DND-41 (cell line): ENCODE measurements at regions not wholly inside any gene's neighbourhood (a gene's known extent, or its start where the extent isn't known, plus 50 kb on each side); places are given as distances from the start of the nearest gene placed in this dataset.

Experiments
- ATAC-seq: fragments of 200-7000 bp; cut with Tn5 transposase; 3 replicates; pipeline ENCODE4 v1.9.1; 2021; ENCODE audit warnings: low read depth; ENCODE audit not compliant: insufficient read depth
- DNase-seq: peaks from one replicate; pipeline ENCODE4 v3.0.0-alpha.2; 2020
- H2AFZ ChIP-seq: 2 replicates; pipeline ENCODE4 v1.6.0; 2012; ENCODE audit warnings: low read depth, low read length
- H3K27ac ChIP-seq: 2 replicates; pipeline ENCODE4 v1.5.1; 2012; ENCODE audit warnings: low read length, inconsistent platforms
- H3K27me3 ChIP-seq: fragments of 200-600 bp; sonication (generic); 2 replicates; pipeline ENCODE4 v1.6.0; 2012; ENCODE audit warnings: low read length, mild to moderate bottlenecking, inconsistent platforms; ENCODE audit not compliant: insufficient read depth, poor library complexity
- H3K36me3 ChIP-seq: 2 replicates; pipeline ENCODE4 v1.5.1; 2012; ENCODE audit warnings: low read length, inconsistent platforms; ENCODE audit not compliant: insufficient read depth
- H3K4me1 ChIP-seq: 2 replicates; pipeline ENCODE4 v1.5.1; 2012; ENCODE audit warnings: mild to moderate bottlenecking, low read length; ENCODE audit not compliant: insufficient read depth
- H3K4me2 ChIP-seq: 2 replicates; pipeline ENCODE4 v1.6.0; 2012; ENCODE audit warnings: mild to moderate bottlenecking, moderate library complexity, low read length, inconsistent platforms; ENCODE audit not compliant: insufficient read depth
- H3K4me3 ChIP-seq, 2 experiments: fragments of 200-600 bp in 1 of 2; shearing (Covaris generic) in 1 of 2; 2 replicates each; pipeline ENCODE4 v1.5.1; 2012 to 2016; ENCODE audit warnings: inconsistent platforms in 2 of 2, low read length in 2 of 2, mild to moderate bottlenecking in 2 of 2, low read depth in 1 of 2, moderate library complexity in 1 of 2
- H3K79me2 ChIP-seq: 2 replicates; pipeline ENCODE4 v1.6.0; 2012; ENCODE audit warnings: low read length, inconsistent platforms; ENCODE audit not compliant: insufficient read depth
- H3K9ac ChIP-seq: 2 replicates; pipeline ENCODE4 v1.6.0; 2012; ENCODE audit warnings: low read depth, mild to moderate bottlenecking, inconsistent platforms, low read length, moderate library complexity
- H3K9me3 ChIP-seq: 2 replicates; pipeline ENCODE4 v1.5.1; 2012; ENCODE audit warnings: low read length, moderate library complexity, mild to moderate bottlenecking, inconsistent platforms; ENCODE audit not compliant: insufficient read depth, severe bottlenecking
- H4K20me1 ChIP-seq: 2 replicates; pipeline ENCODE4 v1.6.0; 2012; ENCODE audit warnings: low read length; ENCODE audit not compliant: insufficient read depth
- CTCF ChIP-seq: IDR thresholded peaks from 2 replicates; pipeline ENCODE4 v1.5.1; 2012; ENCODE audit warnings: borderline replicate concordance, low read length, moderate library complexity, mild to moderate bottlenecking; ENCODE audit not compliant: poor library complexity, severe bottlenecking; ENCODE audit errors: extremely low read depth
- EZH2 ChIP-seq: IDR thresholded peaks from 3 replicates; pipeline ENCODE4 v1.6.1; 2012; ENCODE audit warnings: borderline replicate concordance, low read depth, mild to moderate bottlenecking, moderate library complexity, low read length, inconsistent platforms; ENCODE audit not compliant: severe bottlenecking

DNA sequence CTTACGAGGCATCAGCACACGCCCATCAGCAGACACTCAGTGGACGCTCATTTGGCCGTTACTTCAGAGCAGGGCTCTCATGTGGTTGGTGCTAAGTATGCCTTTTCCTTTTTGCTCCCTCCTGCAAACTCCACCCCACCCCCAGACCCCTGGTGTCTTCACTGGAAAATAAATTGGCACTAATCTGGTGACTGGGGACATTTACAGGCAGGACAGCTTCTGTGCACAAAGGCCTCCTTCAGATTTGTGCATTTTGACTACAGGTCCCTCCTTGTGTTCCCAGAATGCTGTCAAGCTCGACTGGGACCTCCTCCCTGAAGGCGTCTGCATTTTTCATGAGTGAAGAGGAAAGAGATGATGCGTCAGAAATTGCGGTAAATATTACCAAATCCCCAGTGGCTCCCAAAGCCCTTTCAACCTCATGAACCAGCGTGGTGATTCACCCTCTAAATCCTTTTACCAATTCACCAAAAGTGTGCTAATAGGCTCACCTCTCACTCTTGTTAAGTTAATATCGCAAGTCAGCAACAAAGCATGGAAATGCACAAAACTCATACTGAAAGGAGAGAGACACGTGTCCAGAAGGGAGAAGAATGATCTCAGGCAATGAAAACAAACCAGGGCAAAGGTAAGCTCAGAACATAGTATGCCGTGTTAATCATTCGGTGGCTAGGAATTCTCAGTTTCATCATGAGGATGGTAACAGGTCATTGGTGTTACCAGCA, 119.0 kb downstream of the NKX6-1 start:
- Histone ChIP-seq H2AFZ (no peak overlapping the region), H3K4me2 (no peak overlapping the region), H3K79me2 (no peaks in the 10 kb centered on the region), H3K9ac (no peak overlapping the region), H3K9me3 (no peaks in the 10 kb centered on the region), H3K4me1 (no peaks in the 10 kb centered on the region), H3K27ac (no peak overlapping the region), H4K20me1 (no peaks in the 10 kb centered on the region), H3K36me3 (no peaks in the 10 kb centered on the region), H3K27me3 (no peaks in the 10 kb centered on the region), H3K4me3 (no peak overlapping the region)
- TF ChIP-seq CTCF (no peak), EZH2 (no peak)
- DNase-seq (no peak), ATAC-seq (no peak)

DNA sequence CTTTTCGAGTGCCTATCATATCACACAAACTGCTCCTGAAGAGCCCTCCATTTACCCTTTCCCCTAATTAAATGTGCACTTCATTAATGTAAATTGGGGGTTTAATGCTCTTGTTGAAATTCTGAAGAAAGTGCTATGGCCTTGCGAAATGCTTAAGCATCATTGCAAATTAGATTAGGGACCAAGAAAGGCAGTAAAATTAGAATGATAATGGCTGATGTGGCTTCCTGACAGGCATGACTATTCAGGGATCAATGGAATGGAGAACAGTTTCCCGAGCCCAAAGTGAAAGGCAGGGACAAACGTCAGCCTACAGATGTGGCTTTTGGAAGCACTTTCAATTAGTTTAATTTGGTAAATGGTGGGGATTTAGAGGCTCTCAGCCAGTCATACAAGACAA, 120.1 kb downstream of the NKX6-1 start:
- no peaks in the 10 kb centered on the region for H3K27me3 ChIP-seq
- no peaks in the 10 kb centered on the region for H3K79me2 ChIP-seq
- H2AFZ ChIP-seq = no peak overlapping the region
- TF ChIP-seq EZH2 (no peak), CTCF (no peak)
- no peak overlapping the region for H3K9ac ChIP-seq
- ATAC-seq (no peak), DNase-seq (no peak)
- no peaks in the 10 kb centered on the region for H3K9me3 ChIP-seq
- no peak overlapping the region for H3K4me2 ChIP-seq
- no peak overlapping the region for H3K27ac ChIP-seq
- H3K4me3 ChIP-seq = no peak overlapping the region
- H4K20me1 ChIP-seq = no peaks in the 10 kb centered on the region
- no peaks in the 10 kb centered on the region for H3K4me1 ChIP-seq
- no peaks in the 10 kb centered on the region for H3K36me3 ChIP-seq

- no peak for ATAC-seq
- no peak overlapping the region for H3K4me2 ChIP-seq
- H3K27me3 ChIP-seq = no peaks in the 10 kb centered on the region
- TF ChIP-seq CTCF = no peak
- no peak for TF ChIP-seq EZH2
- H4K20me1 ChIP-seq = no peaks in the 10 kb centered on the region
- DNase-seq = no peak
- H3K9me3 ChIP-seq = no peaks in the 10 kb centered on the region
- no peak overlapping the region for H2AFZ ChIP-seq
- H3K4me1 ChIP-seq = no peaks in the 10 kb centered on the region
- H3K4me3 ChIP-seq = no peak overlapping the region
- no peaks in the 10 kb centered on the region for H3K36me3 ChIP-seq
- H3K79me2 ChIP-seq = no peaks in the 10 kb centered on the region
- H3K27ac ChIP-seq = no peak overlapping the region
- H3K9ac ChIP-seq = no peak overlapping the region
These were observed 120.7 kb downstream of the NKX6-1 start for GRCh38 chr4:84378356-84378755.
